IMR-90 (cell line): ENCODE measurements at regions not wholly inside any gene's neighbourhood (a gene's known extent, or its start where the extent isn't known, plus 50 kb on each side); places are given as distances from the start of the nearest gene placed in this dataset.

Experiments
- ATAC-seq: fragments of 200-7000 bp; cut with Tn5 transposase; 2 replicates; pipeline ENCODE4 v1.9.1; 2020; ENCODE audit warnings: low read depth, mild to moderate bottlenecking, moderate library complexity
- BruUV-seq: library from RNA; stranded (reverse); fragments of 400-500 nt; replicated peaks from 2 replicates; lab custom pipeline; 2021; lab: Mats Ljungman, UMichigan
- CTCF ChIA-PET: fragments of 300-600 bp; formaldehyde crosslinking; extraction: SDS; loops from one replicate; lab custom pipeline; 2021; ENCODE audit warnings: antibody characterized with exemption; lab: Yijun Ruan, JAX
- POLR2A ChIA-PET: fragments of 300-600 bp; sonication (Branson Sonifier 250); formaldehyde crosslinking; loops from one replicate; lab custom pipeline; 2022; ENCODE audit warnings: antibody characterized with exemption; ENCODE audit not compliant: unreplicated experiment; lab: Charles Lee
- DNase-seq: peaks from one replicate; pipeline ENCODE4 v3.0.0; 2013
- H2AFZ ChIP-seq: replicated peaks from 2 replicates; pipeline ENCODE3; 2013; ENCODE audit warnings: low read length, mild to moderate bottlenecking; ENCODE audit not compliant: poor library complexity
- H2AK5ac ChIP-seq: 2 replicates; pipeline ENCODE4 v1.6.1; 2013; ENCODE audit warnings: low read depth, low read length, inconsistent platforms
- H2AK9ac ChIP-seq: replicated peaks from 2 replicates; pipeline ENCODE3; 2013; ENCODE audit warnings: mild to moderate bottlenecking, low read depth, low read length, moderate library complexity; ENCODE audit not compliant: poor library complexity
- H2BK120ac ChIP-seq: 2 replicates; pipeline ENCODE4 v1.6.1; 2013; ENCODE audit warnings: low read depth, low read length, inconsistent platforms
- H2BK15ac ChIP-seq: 3 replicates; pipeline ENCODE4 v1.6.1; 2013; ENCODE audit warnings: low read depth, low read length, inconsistent platforms
- H2BK20ac ChIP-seq: 2 replicates; pipeline ENCODE4 v1.6.1; 2013; ENCODE audit warnings: low read depth, mild to moderate bottlenecking, inconsistent platforms, low read length, moderate library complexity
- H2BK5ac ChIP-seq: 2 replicates; pipeline ENCODE4 v1.6.1; 2013; ENCODE audit warnings: mild to moderate bottlenecking, low read depth, low read length, inconsistent platforms; ENCODE audit not compliant: poor library complexity, severe bottlenecking
- H3K14ac ChIP-seq: replicated peaks from 2 replicates; pipeline ENCODE4 v1.6.1; 2013; ENCODE audit warnings: low read depth, low read length, inconsistent platforms
- H3K18ac ChIP-seq: 2 replicates; pipeline ENCODE4 v1.6.1; 2013; ENCODE audit warnings: low read depth, low read length, control low read depth
- H3K23ac ChIP-seq: 2 replicates; pipeline ENCODE4 v1.6.1; 2013; ENCODE audit warnings: low read depth, low read length, inconsistent platforms
- H3K27ac ChIP-seq: 2 replicates; pipeline ENCODE4 v1.5.1; 2013; ENCODE audit warnings: mild to moderate bottlenecking, control low read depth, low read length; ENCODE audit not compliant: insufficient read depth
- H3K27me3 ChIP-seq: 2 replicates; pipeline ENCODE4 v1.6.1; 2013; ENCODE audit warnings: low read length; ENCODE audit not compliant: control insufficient read depth, insufficient read depth
- H3K36me3 ChIP-seq: 2 replicates; pipeline ENCODE4 v1.6.1; 2013; ENCODE audit warnings: low read length, mixed read lengths; ENCODE audit not compliant: control insufficient read depth, insufficient read depth
- H3K4ac ChIP-seq: 2 replicates; pipeline ENCODE4 v1.6.1; 2013; ENCODE audit warnings: low read depth, low read length, inconsistent platforms
- H3K4me1 ChIP-seq: 2 replicates; pipeline ENCODE4 v1.6.1; 2013; ENCODE audit warnings: low read length, mixed read lengths; ENCODE audit not compliant: control insufficient read depth, insufficient read depth
- H3K4me2 ChIP-seq: 2 replicates; pipeline ENCODE4 v1.6.1; 2013; ENCODE audit warnings: low read depth, mild to moderate bottlenecking, control low read depth, low read length, moderate library complexity
- H3K4me3 ChIP-seq: 2 replicates; pipeline ENCODE4 v1.5.1; 2013; ENCODE audit warnings: low read depth, mild to moderate bottlenecking, control low read depth, low read length, moderate library complexity; ENCODE audit not compliant: insufficient read depth
- H3K56ac ChIP-seq: 2 replicates; pipeline ENCODE4 v1.6.1; 2013; ENCODE audit warnings: low read length, inconsistent platforms; ENCODE audit not compliant: insufficient read depth; ENCODE audit errors: extremely low read depth
- H3K79me1 ChIP-seq, 2 experiments: 2 replicates each; pipeline ENCODE4 v1.6.1; 2013; ENCODE audit warnings: low read length in 2 of 2, inconsistent platforms in 1 of 2, low read depth in 1 of 2
- H3K9ac ChIP-seq: 2 replicates; pipeline ENCODE4 v1.6.1; 2013; ENCODE audit warnings: low read depth, low read length, control low read depth
- H3K9me1 ChIP-seq: 2 replicates; pipeline ENCODE4 v1.6.1; 2013; ENCODE audit warnings: low read length, inconsistent platforms; ENCODE audit not compliant: insufficient read depth
- H3K9me3 ChIP-seq: 2 replicates; pipeline ENCODE4 v1.6.1; 2013; ENCODE audit warnings: low read length; ENCODE audit not compliant: control insufficient read depth, insufficient read depth
- H4K20me1 ChIP-seq: 2 replicates; pipeline ENCODE4 v1.6.1; 2013; ENCODE audit warnings: low read length, inconsistent platforms; ENCODE audit not compliant: insufficient read depth
- H4K5ac ChIP-seq: 2 replicates; pipeline ENCODE4 v1.6.1; 2013; ENCODE audit warnings: mild to moderate bottlenecking, low read depth, low read length, control low read depth
- H4K8ac ChIP-seq, 2 experiments: 2 replicates each; pipeline ENCODE4 v1.6.1; 2013; ENCODE audit warnings: low read depth in 2 of 2, low read length in 2 of 2, control low read depth in 1 of 2, inconsistent platforms in 1 of 2
- H4K91ac ChIP-seq: 2 replicates; pipeline ENCODE4 v1.6.1; 2013; ENCODE audit warnings: low read depth, low read length, inconsistent platforms; ENCODE audit not compliant: insufficient read depth
- BHLHE40 ChIP-seq: fragments of 150-350 bp; IDR thresholded peaks from 2 replicates; pipeline ENCODE4 v1.6.1; 2016; ENCODE audit warnings: mild to moderate bottlenecking, low read depth, low read length
- CEBPB ChIP-seq: IDR thresholded peaks from 2 replicates; pipeline ENCODE4 v1.6.1; 2012; ENCODE audit warnings: low read depth, low read length, improper control_type of control experiment
- CHD1 ChIP-seq: IDR thresholded peaks from 2 replicates; pipeline ENCODE4 v1.6.1; 2012; ENCODE audit warnings: low read depth, low read length, improper control_type of control experiment
- CTCF ChIP-seq: conservative IDR thresholded peaks from 2 replicates; pipeline ENCODE4 v1.5.1; 2012; ENCODE audit warnings: mild to moderate bottlenecking, low read depth, low read length, improper control_type of control experiment
- ELK1 ChIP-seq: fragments of 150-350 bp; IDR thresholded peaks from 2 replicates; pipeline ENCODE4 v1.6.1; 2016; ENCODE audit warnings: low read depth, mild to moderate bottlenecking, low read length, moderate library complexity, borderline replicate concordance
- FOS ChIP-seq: fragments of 150-350 bp; IDR thresholded peaks from 2 replicates; pipeline ENCODE4 v1.6.1; 2016; ENCODE audit warnings: low read depth, low read length
- MAFK ChIP-seq: IDR thresholded peaks from 2 replicates; pipeline ENCODE4 v1.6.1; 2012; ENCODE audit warnings: low read depth, low read length, improper control_type of control experiment
- MAZ ChIP-seq: IDR thresholded peaks from 2 replicates; pipeline ENCODE4 v1.6.1; 2012; ENCODE audit warnings: low read depth, mild to moderate bottlenecking, low read length, improper control_type of control experiment, moderate library complexity, borderline replicate concordance
- MXI1 ChIP-seq: IDR thresholded peaks from 2 replicates; pipeline ENCODE4 v1.6.1; 2012; ENCODE audit warnings: low read depth, mild to moderate bottlenecking, low read length, moderate library complexity, borderline replicate concordance
- NFE2L2 ChIP-seq: fragments of 150-350 bp; IDR thresholded peaks from 2 replicates; pipeline ENCODE4 v1.6.1; 2016; ENCODE audit warnings: low read depth, mild to moderate bottlenecking, low read length
- POLR2A ChIP-seq: IDR thresholded peaks from 2 replicates; pipeline ENCODE4 v1.6.1; 2012; ENCODE audit warnings: mild to moderate bottlenecking, low read depth, low read length
- RAD21 ChIP-seq: IDR thresholded peaks from 2 replicates; pipeline ENCODE4 v1.6.1; 2012; ENCODE audit warnings: low read length, improper control_type of control experiment
- RCOR1 ChIP-seq: IDR thresholded peaks from 2 replicates; pipeline ENCODE4 v1.6.1; 2012; ENCODE audit warnings: mild to moderate bottlenecking, low read length, improper control_type of control experiment; ENCODE audit not compliant: insufficient replicate concordance
- RFX5 ChIP-seq: IDR thresholded peaks from 2 replicates; pipeline ENCODE4 v1.8.0; 2012; ENCODE audit warnings: low read depth, mild to moderate bottlenecking, low read length, moderate library complexity
- SMC3 ChIP-seq: fragments of 150-350 bp; IDR thresholded peaks from 2 replicates; pipeline ENCODE4 v1.6.1; 2016; ENCODE audit warnings: low read depth, mild to moderate bottlenecking, antibody characterized with exemption, low read length, moderate library complexity
- USF2 ChIP-seq: fragments of 150-350 bp; IDR thresholded peaks from 2 replicates; pipeline ENCODE4 v1.6.1; 2017; ENCODE audit warnings: mild to moderate bottlenecking, antibody characterized with exemption, low read length, low read depth
- dilution Hi-C: fragments of 300-500 bp; cut with HindIII; formaldehyde crosslinking; loops from one replicate; pipeline ENCODE4 v1.14.3; 2018; ENCODE audit warnings: low sequenced_read_pairs; ENCODE audit not compliant: unreplicated experiment
- in situ Hi-C: fragments of 300-500 bp; cut with MboI; formaldehyde crosslinking; loops from 3 replicates; pipeline ENCODE4 v1.14.3; 2019; ENCODE audit warnings: low sequenced_read_pairs, inconsistent platforms, mixed read lengths
- intact Hi-C: fragments of 100-400 bp; cut with micrococcal nuclease; formaldehyde crosslinking; loops from 2 replicates; pipeline ENCODE4 v1.10.0; 2022

- CTCF ChIA-PET, result no interaction called here
- dilution Hi-C loops, result no loop called here
These were observed 98.1 kb upstream of the C1GALT1C1 start for GRCh38 chrX:120727911-120728310.

More at GRCh38 chrX:120727911-120728310, 98.1 kb upstream of the C1GALT1C1 start:
- Histone ChIP-seq H3K9me1 (no peaks in the 10 kb centered on the region), H2AK9ac (no peak overlapping the region), H2BK15ac (no peak overlapping the region), H3K27ac (no peak overlapping the region), H4K91ac (no peak overlapping the region), H3K14ac (no peak overlapping the region), H4K8ac (no peak overlapping the region), H2AK5ac (no peak overlapping the region), H3K4me2 (no peak overlapping the region), H3K9me3 (no peaks in the 10 kb centered on the region), H2BK5ac (no peak overlapping the region), H2AFZ (no peak overlapping the region), H3K79me1 (no peaks in the 10 kb centered on the region), H3K23ac (no peak overlapping the region), H4K20me1 (no peaks in the 10 kb centered on the region), H2BK120ac (no peak overlapping the region), H3K56ac (no peak overlapping the region), H3K9ac (no peak overlapping the region), H3K36me3 (no peaks in the 10 kb centered on the region), H4K5ac (no peak overlapping the region), H2BK20ac (no peak overlapping the region), H3K27me3 (no peaks in the 10 kb centered on the region), H3K4ac (no peak overlapping the region), H3K4me1 (no peaks in the 10 kb centered on the region), H3K4me3 (no peak overlapping the region), H3K18ac (no peak overlapping the region)
- BruUV-seq, result no TSS peak
- DNase-seq, result no peak
- intact Hi-C loops, result no loop called here
- in situ Hi-C loops, result no loop called here
- ATAC-seq, result no peak
- POLR2A ChIA-PET, result no interaction called here
- TF ChIP-seq FOS, result no peak
- TF ChIP-seq POLR2A, result no peak
- TF ChIP-seq USF2, result no peak
- no peak for TF ChIP-seq RAD21
- TF ChIP-seq MAFK, result no peak
- no peak for TF ChIP-seq CTCF
- no peak for TF ChIP-seq NFE2L2
- TF ChIP-seq CHD1, result no peak
- TF ChIP-seq MAZ, result no peak
- TF ChIP-seq CEBPB, result no peak
- TF ChIP-seq MXI1, result no peak
- no peak for TF ChIP-seq RFX5
- no peak for TF ChIP-seq SMC3
- TF ChIP-seq BHLHE40, result no peak
- no peak for TF ChIP-seq ELK1
- TF ChIP-seq RCOR1, result no peak
